ENCODE measurements at regions not wholly inside any gene's neighbourhood (a gene's known extent, or its start where the extent isn't known, plus 50 kb on each side); places are given as distances from the start of the nearest gene placed in this dataset.
"Not testable (repeated sequence)": the region's sequence is repeated elsewhere in the genome, so short reads cannot be mapped to it uniquely, and the experiment has no call there.

DNA sequence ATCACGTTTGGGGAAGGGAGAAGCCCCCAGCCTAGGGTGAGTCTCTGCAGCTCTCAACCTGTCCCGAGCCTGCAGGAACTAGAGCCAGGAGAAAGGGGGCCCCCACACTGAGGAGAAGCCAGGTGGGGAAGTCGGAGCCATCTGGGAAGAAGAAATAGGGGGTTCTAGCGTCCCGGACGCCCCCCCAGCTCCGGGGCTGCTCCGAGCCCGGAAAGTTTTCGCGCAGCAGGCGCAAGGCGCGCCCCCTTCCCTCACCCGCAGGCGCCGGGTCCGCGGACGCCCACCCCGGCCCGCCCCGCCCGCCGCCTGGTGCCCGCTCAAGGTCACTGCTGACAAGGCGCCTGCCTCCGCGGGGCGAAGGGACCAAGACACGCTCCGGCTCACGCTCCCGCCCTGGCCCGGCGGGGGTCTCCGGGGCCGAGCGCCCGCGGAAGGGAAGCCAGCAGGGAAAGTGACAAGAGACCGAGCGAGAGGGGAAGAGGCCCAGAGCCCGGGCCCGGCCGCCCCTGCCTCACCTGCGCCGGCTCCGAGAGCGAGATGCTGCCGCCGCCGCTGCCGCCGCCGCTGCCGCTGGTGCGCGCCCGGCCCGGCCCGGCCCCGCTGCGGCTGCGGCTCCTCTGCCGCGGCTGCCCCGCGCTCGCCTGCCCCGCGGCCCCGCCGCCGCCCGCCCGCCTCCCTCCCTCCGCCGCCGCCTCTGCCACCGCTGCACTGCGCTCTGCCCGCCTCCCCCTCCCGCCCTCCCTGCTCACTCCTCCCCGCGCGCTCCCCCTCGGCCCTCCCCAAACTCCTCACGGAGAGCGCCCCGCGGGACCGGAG, 108.4 kb upstream of the SLC6A11 start:
- no peak for DNase-seq

DNA sequence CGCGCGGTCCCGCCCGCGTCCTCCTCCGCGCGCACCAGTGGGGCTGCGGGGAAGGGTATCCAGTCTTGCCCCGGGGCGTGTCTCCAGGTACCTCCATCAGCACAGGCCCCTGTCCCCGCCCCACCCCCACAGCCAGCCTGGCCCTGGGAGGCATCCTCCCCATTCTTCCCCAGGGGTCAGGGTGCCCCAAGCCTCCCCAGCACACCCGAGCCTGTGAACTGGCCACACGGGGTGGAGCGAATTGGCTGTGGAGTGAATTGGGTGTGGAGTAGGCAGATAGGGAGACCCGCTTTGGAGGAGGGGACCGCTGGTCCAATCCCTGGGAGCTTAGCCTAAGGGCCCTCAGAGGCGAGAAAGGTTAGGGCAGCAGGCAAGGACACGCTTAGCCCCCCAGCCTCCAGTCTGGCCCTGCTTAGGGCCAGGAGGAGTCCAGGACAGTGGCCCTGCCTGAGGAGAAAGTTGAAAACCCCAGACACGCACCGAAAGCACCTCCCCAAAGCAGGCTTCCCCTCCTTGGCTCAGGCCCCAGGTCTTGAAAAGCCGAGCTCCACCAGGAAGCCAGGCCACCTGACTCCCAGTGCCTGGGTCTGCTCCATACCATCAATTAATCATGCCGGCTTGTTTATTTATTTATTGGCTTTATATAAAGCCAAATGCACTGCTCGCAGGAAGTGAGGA, 107.7 kb upstream of the SLC6A11 start:
- no peak for DNase-seq

DNA sequence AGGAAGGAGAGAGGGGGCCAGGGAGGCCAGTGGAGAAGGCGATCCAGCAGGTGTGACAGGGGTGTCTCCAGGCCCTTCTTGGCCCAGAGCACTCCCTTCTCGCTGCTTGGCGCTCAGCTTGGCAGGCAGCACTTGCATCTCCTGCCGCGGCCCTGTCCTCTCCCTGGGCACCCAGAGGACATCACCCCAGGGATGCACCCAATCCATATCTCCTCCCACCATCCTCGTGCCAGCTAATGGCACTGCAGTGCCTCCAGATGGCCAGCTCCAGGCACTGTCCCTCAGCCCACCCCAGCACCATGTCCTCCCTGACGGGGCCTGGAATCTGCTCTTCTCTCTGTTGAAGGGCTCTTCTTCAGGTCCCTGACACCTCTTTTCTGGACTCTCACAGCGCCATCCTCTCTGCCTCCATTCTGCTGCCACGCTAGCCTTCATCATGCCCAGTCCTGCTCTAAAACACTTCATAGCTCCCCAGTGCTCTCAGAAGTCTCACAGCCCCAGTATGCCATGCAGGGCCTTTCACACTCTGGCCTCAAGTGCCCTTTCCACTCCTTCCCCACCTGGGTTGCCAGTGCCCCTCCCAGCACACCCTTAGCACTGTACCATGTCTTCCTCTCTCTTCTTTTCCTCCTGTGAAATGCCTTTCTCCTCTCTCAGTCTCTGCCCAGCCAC, 106.8 kb upstream of the SLC6A11 start:
- DNase-seq: no peak

DNA sequence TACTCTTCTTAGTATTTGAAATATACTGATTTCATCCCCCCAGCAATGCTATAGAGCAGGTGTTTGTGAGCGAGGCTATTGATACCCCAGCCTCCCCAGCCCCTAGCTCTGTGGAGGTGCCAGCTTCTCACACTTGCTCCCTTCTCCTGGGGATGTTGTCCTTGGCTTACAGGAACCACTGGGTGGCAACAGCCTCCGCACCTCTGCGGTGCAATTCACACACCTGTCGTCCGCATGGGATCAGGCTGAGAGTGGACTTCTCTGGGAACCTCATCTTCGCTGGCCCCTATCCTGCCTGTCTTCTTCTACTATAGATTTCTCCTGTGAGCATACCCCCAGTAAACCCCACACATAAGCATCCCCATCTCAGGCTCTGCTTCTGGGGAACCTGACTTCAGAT, 103.9 kb upstream of the SLC6A11 start:
- DNase-seq: no peak

DNA sequence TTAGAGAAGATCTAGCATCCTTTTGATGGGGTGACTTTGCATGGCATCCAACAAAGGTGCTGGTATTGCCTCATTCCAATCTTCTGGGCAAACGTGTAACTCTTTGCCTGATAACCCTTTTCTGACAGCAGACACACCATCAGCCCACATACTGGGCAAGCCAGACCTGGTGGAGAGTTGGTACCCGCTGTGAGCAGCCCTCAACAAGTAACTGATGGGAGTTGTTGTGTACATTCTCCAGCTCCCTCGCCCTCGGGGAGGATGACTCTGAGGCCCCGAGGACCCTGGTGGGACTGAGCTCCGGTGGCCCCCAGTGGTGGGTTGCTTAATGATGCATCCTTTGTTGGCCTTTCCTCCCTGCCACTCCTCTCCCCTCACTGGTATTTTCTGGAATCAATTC, 102.4 kb upstream of the SLC6A11 start:
- DNase-seq: no peak

DNA sequence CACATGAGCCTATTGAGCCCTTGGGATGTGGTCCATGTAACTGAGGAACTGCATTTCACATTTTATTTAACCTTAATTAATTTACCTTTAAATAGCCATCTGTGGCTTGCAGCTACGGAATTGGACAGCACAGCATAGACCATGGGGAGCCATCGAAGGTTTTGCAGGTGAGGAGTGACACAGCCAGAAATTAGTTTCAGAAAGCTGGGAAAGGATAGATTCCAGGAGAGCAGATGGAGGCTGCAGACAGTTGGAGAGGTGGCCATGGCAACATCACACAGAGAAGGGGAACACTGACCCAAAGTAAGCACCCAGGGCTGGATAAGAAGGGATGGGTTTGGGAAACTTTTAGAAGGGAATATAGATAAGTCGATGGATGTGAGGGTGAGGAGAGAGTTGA, 100.1 kb upstream of the SLC6A11 start:
- no peak for DNase-seq

DNA sequence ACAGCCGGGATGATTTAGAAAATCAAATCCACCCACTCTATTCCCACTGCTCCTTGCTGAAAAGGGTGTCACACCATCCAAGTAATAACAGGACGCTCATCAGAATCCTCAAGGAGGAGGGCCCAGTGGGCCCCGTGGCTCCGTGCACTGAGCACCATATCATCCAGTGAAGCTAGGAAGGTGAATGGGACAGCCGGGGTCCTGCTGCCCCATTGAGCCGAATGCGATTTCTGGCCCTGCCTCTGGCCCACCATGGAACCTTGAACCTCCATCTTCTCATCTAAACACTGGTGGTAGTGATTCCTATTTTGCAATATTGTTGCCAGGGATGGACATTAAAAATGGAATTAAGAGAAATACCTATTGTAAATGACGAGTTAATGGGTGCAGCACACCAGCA, 99.1 kb upstream of the SLC6A11 start:
- DNase-seq: no peak

DNA sequence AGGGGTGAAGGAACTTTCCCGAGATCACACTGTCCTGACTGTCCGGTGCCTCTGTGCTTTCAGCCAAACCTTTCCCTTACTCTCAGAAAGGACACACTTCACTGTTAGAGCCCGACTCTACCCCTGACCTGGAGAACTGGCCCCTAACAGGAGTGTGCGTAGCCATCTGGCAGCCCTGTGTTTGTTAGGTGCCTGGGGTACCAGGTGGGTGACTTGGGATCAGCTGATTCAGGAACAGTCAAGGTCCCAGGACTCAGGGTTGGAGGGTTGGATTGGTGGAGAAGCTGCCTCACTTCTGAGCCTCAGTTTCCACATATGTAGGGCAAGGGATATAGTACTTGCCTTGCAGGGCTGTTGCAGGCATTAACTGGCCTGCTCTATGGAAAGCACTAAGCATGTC, 98.3 kb upstream of the SLC6A11 start:
- DNase-seq: no peak

DNA sequence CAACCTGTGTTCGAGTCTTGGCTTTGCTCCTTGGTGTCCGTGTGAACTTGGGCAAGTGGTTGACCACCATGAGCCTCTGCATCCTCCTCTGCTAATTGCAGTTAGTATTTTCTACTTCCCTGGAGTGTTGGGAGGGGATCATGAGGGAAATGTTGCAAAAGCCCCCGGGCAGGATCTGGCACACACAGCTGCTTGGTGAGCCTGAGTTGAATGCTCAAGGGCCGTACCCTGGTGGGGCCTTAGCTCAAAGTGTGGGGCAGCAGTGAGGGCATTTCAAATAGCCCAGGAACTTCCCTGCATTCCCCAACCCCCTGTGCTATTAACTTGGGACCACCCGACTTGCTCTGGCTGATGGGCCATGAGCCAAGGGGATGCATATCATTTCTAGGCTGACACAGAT, 94.9 kb upstream of the SLC6A11 start:
- DNase-seq: no peak

DNA sequence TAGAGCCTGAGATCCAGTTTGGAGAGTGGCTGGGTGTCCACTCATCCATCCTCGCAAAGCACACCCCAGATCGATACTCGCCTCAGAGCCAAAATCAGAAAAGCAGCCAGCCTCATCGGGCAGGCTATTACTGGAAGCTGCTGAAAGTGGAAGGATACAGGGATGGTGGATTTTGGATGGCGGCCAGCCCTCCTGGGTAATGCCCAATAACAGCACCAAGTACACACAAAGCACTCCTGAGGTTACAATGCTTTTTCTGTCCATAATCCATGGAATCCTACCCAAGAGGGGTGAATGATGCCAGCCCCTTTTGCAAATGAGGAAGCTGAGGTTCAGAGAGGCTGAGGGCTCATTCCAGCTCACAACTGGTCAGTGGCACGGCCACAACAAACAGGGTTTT, 93.1 kb upstream of the SLC6A11 start:
- DNase-seq: no peak

DNA sequence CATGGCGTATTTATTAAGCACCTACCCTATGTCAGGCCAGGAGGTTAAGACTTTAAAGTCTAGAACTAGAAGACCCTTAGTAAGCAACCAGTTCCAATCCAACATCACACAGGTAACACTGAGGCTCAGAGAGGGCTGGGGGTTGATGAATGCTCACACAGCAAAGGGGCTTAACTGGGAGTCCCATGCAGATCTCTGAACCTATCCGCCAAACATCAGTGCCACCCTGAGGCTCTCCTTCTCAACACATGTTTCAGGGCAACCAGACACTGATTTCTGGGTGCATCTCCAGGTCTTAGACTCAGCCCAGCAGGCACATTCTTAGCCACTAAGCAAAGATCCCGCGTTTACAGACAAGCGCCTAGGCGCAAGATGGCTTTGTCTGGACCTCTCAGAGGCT, 92.0 kb upstream of the SLC6A11 start:
- no peak for DNase-seq

DNA sequence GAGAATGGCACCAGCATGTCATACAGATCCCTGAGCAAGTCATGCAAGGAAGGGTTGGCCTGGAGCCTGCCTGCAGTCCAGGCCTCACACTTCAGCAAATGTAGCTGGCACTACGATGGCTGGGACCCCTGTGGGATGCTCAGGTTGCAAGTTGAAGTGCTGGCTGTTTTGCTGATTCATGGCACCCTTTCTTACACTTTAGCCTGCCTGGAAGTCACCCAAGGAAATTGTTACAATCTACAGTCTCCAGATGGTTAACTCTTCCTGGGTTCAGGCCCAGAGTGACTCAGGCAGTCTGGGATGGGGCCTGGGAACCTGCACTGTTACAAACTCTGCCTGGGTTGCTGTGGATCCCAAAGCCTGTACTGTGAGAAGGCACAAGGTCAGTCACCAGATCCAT, 91.0 kb upstream of the SLC6A11 start:
- DNase-seq: no peak

DNA sequence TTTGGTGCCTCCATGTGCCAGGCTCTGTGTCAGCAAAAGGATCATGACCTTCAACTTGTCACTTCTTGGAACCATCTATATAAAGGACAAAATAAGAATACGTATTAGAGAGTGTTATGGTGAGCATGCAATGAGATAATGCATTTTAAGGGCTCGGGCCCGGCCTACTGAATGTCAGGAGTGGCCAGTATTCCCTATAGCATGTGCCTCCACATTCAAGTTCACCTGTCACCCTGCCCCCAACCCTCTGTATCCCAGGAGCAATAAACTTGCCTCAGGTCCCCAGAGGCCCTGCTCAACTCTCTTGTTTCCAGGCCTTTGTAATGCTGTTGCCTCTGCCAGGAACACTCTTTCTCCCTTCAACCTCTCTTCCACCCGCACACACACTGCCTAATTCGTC, 90.2 kb upstream of the SLC6A11 start:
- DNase-seq: no peak

DNA sequence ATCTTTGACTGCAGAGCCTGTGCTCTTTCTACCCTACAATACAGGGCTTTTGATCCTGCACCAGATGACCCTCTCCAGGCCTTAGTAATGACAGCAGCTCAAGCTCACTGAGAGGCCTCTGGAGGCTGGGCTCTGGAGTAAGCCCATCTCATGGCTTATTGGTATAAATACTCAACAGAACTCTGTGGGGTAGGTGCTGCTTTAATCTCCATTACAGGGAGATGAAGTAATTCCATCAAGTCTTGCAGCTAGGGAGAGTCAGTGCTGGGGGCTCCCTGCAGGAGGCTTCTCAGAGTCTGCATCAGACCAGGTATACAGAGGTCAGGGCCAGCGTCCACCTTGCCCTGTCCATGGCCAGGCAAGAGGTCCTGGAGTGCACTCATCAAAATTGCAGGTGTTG, 89.2 kb upstream of the SLC6A11 start:
- no peak for DNase-seq

DNA sequence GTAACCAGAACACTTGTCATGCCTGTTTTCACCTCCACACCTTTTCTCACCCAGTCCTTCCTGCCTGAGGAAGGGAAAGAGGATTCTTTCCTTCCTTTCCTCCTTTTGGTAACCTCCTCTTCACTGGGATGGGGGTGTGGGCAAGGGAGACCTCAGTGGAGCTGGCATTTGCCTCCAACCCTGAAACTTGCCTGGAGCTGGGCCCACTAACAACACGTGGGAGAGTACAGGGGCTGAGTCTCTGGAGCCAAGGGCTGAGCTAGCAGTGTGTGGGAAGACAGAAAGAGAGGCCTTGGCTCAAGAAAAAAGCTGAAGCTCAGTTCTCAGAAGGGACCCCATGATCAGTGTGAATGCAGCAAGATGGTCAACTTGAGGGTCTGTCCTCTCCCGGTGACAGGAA, 86.6 kb upstream of the SLC6A11 start:
- no peak for DNase-seq

DNA sequence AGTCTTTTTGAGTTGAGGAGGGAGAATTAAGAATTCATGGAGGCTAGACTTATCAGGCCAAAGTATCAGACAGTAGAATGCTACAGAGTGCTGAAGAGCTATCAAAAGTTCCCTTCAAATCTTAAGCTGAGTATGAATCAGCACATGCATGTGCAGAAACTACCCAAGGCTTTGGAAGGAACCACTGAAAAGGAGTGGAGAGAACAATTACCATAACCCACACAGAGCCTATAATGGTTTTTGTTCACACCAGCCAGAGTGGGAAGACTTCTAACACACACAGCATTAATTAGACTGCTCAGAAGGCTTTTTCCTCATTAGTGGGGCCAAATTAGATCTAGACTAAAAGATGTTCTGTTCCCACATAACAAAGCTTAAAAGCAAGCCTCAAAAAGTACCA, 83.7 kb upstream of the SLC6A11 start:
- DNase-seq: no peak

DNA sequence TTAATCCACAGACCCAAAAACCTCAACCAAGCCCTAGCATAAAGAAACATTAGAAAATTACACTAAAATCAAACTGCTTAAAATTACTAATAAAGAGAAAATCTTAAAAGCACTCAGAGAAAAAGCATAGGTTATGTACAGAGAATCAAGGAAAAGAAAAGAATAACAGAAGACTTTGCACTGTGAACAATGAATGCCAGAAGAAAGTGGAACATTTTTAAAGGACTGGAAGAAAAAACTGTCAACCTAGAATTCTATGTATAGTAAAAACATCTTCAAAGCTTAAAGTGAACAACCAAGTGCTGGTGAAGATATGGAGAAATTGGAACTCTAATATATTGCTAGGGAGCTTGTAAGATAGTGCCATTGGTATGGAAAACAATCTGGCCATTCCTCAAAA, 82.7 kb upstream of the SLC6A11 start:
- DNase-seq: no peak

DNA sequence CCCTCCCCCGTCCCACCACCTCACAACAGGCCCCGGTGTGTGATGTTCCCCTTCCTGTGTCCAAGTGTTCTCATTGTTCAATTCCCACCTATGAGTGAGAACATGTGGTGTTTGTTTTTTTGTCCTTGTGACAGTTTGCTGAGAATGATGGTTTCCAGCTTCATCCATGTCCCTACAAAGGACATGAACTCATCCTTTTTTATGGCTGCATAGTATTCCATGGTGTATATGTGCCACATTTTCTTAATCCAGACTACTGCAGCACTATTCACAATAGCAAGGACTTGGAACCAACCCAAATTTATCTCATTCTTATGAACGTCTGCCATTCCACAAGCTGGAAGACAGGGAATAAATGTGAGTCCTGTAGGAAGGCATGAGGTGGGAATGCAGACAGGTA, 79.6 kb upstream of the SLC6A11 start:
- DNase-seq: not testable (repeated sequence)

DNA sequence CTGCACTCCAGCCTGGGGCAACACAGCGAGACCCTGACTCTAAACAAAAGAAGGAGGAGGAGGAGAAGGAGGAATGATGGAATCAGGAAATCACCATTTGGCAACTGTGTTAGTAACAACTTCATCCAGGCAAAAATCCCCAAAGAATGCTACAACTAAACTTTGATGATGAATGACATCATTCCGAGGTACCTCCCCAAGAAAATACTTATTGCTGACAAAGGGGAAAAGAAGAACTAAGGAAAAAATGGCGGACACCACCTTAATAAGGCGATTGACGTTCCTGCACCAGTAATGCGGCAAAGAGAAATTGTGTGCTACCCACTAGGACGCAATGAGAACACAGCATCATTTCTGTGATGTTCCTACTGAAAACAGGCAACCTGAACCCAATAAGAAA, 78.2 kb upstream of the SLC6A11 start:
- DNase-seq: no peak

DNA sequence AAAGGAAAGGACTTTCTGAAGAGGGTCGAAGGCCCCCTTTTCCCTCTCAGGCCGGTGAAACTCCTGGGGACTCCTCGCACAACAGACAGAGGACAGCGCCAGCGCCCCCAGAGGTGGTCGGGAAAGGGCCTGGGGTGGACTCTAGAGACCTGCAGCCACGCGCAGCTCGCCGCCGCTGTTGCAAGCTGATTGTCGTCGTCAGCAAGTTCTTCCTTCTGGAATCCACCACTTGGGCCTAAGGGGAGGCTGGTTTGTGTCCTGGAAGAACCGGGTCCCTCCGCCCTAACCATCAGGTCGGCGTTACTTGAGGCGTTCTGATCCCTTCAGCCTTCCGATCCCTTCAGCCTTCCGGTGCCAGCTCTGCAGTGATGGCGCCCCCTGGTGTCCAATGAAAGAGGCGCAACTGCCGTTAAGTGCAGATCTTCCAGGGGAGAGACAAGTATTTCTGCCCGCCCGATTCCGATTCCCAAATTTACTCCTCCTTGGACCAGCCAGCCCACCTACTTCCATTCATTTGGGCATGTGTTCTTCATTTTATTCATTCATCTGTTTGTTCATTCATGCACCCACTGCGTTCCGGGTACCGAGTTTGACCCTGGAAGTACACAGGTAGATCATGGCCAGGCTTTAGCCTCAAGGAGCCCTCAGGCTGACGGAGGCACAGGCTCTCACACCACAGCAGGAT, 77.2 kb upstream of the SLC6A11 start:
- DNase-seq: peak; percentile 27 to 69 (median 58)

DNA sequence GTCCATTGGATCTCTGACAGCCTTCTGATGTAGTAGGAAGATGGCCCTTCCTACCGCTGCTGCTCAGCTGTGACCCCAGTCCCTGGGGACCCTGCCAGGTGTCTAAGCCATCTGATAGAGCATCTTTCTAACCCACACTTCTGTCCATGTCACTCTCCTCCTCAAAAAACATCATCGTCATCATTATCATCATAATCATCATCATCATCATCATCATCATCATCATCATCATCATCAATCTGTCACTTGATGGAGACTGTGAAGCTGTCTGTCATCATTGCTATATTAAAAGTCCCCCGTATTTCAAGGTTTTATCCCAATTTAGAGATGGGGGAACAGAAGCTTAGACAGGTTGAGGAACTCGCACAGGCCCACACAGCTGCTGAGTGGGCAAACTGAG, 75.1 kb upstream of the SLC6A11 start:
- DNase-seq: no peak

DNA sequence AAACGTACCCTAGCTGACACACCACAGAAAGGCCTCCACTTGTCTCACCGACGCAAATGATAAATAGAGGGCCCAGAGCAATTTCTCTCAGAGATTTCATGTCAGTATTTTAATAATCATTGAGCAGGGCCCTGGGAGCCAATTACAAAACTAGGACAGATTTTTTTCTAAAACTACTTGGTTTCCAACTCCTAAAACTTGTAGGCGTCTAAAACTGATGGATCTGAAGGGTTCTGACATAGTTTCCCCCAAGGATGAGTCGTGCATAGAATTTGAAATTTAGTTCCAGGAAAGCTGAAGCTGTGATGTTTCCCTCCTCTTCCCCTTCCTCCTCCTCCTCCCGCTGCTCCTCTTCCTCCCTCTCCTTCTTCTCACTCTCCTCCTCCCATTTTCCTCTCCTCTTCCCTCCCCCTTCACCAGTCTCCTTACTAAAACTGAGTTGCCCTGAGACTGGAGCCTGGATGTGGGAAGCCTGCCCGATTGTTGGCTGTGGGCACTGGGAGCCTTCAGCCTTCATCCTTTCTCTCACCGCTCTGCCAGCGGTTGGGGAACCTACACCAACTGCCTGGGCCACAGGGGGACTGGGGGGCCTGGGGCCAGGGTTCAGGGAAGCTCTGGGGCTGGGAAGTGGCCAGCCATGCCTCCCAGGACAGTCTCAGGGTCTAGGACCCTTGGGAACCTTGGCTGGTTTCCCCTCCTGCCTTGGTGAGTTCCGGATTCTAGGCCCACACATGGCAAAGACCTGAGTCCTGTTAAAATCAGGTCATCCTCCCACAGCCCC, 73.9 kb upstream of the SLC6A11 start:
- DNase-seq: no peak
